GM23248 (cell line): ENCODE measurements at regions not wholly inside any gene's neighbourhood (a gene's known extent, or its start where the extent isn't known, plus 50 kb on each side); places are given as distances from the start of the nearest gene placed in this dataset. TPM values are rescaled to one million over a fixed set of nuclear protein-coding genes. Genes with fewer than 3 reads are reported as not detected.
A peak's percentile ranks its signal among the peaks of the same experiment; 100 is the strongest.

Source experiments
- DNase-seq: peaks from one replicate; pipeline ENCODE4 v3.0.0-alpha.2; 2015
- H2AFZ ChIP-seq: fragments of 200-600 bp; sonication (generic); 2 replicates; pipeline ENCODE4 v1.6.1; 2016; ENCODE audit warnings: antibody characterized with exemption
- H3F3A ChIP-seq: fragments of 200-600 bp; sonication (generic); 2 replicates; pipeline ENCODE4 v1.6.1; 2016; ENCODE audit warnings: mild to moderate bottlenecking, antibody characterized with exemption, mixed run types; ENCODE audit not compliant: insufficient read depth
- H3K27ac ChIP-seq: fragments of 200-600 bp; sonication (generic); 2 replicates; pipeline ENCODE4 v1.5.1; 2016; ENCODE audit warnings: mild to moderate bottlenecking
- H3K27me3 ChIP-seq: fragments of 200-600 bp; sonication (generic); replicated peaks from 2 replicates; pipeline ENCODE4 v1.6.1; 2016; ENCODE audit warnings: mild to moderate bottlenecking; ENCODE audit not compliant: insufficient read depth
- H3K36me3 ChIP-seq: fragments of 200-600 bp; sonication (generic); 2 replicates; pipeline ENCODE4 v1.6.1; 2016; ENCODE audit warnings: low read depth, mild to moderate bottlenecking
- H3K4me1 ChIP-seq: fragments of 200-600 bp; sonication (generic); 2 replicates; pipeline ENCODE4 v1.6.1; 2016; ENCODE audit warnings: mild to moderate bottlenecking; ENCODE audit not compliant: insufficient read depth
- H3K4me2 ChIP-seq: fragments of 200-600 bp; sonication (generic); one replicate; pipeline ENCODE4 v1.6.1; 2016; ENCODE audit warnings: mild to moderate bottlenecking; ENCODE audit not compliant: unreplicated experiment
- H3K4me3 ChIP-seq: fragments of 200-600 bp; sonication (generic); 2 replicates; pipeline ENCODE4 v1.5.1; 2016; ENCODE audit warnings: mild to moderate bottlenecking
- H3K79me2 ChIP-seq: fragments of 200-600 bp; sonication (generic); 2 replicates; pipeline ENCODE4 v1.6.1; 2016; ENCODE audit warnings: mild to moderate bottlenecking; ENCODE audit not compliant: insufficient read depth
- H3K9ac ChIP-seq: fragments of 200-600 bp; sonication (generic); 2 replicates; pipeline ENCODE4 v1.6.1; 2016; ENCODE audit warnings: mild to moderate bottlenecking
- H3K9me2 ChIP-seq: fragments of 200-600 bp; sonication (generic); 2 replicates; pipeline ENCODE4 v1.6.1; 2016; ENCODE audit warnings: mixed run types, mild to moderate bottlenecking, moderate library complexity; ENCODE audit not compliant: insufficient read depth
- H3K9me3 ChIP-seq: fragments of 200-600 bp; sonication (generic); one replicate; pipeline ENCODE4 v1.6.1; 2017; ENCODE audit warnings: low read depth
- H4K20me1 ChIP-seq: fragments of 200-600 bp; sonication (generic); 2 replicates; pipeline ENCODE4 v1.6.0; 2016; ENCODE audit not compliant: insufficient read depth
- EZH2 ChIP-seq: fragments of 200-600 bp; sonication (generic); IDR thresholded peaks from 2 replicates; pipeline ENCODE4 v1.6.1; 2018; ENCODE audit warnings: antibody characterized with exemption, mild to moderate bottlenecking; ENCODE audit not compliant: insufficient read depth, poor library complexity, severe bottlenecking
- EZH2phosphoT487 ChIP-seq: fragments of 200-600 bp; sonication (generic); IDR thresholded peaks from 2 replicates; pipeline ENCODE4 v1.6.1; 2018; ENCODE audit warnings: antibody characterized with exemption, moderate library complexity, mild to moderate bottlenecking, low read depth; ENCODE audit not compliant: insufficient read depth
- WGBS, 2 experiments: methylation state at CpG; one replicate each; pipeline ENCODE4 v1.1.6; 2015 to 2017; ENCODE audit warnings: low lambda C conversion rate in 2 of 2, low coverage in 1 of 2; ENCODE audit errors: missing lambda C conversion rate in 2 of 2; 5-methylcytosine and 5-hydroxymethylcytosine counted together
- in situ Hi-C: fragments of 300-500 bp; cut with MboI; formaldehyde crosslinking; loops from 2 replicates; pipeline ENCODE4 v1.15.0; 2020
- microRNA-seq: library from miRNA; unstranded; fragments of <30 nt; microRNA quantifications from one replicate; pipeline ENCODE4, GENCODE V29; 2016; ENCODE audit warnings: borderline number of aligned reads
- small RNA-seq: library from RNA; depleted of rRNA; stranded (forward); fragments of <200 nt; gene quantifications from one replicate; pipeline ENCODE3, GENCODE V24; 2014; ENCODE audit warnings: low read depth, low replicate concordance

- in situ Hi-C loops = no loop called here
Observed at GRCh38 chr22:46098525-46099475, 51.5 kb upstream of the PPARA start.

DNA sequence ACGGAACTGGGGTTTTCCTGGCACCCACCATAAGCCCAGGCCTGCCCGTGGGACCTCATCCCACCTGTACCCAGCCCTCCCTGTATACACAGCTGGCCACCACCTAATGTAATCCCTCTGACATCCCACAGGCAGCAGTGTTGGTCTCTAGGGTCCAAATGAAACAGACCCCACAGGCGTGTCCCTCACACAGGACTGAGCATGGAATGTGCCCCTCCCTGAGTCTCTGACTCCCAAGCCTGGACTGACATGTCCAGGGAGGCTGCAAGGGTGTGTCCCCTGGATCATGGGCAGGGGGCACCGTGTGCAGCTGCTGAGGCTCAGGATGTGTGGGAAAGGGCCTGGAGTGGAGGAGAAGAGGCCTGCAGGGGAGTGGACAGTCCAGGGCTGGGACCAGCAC, 50.6 kb upstream of the PPARA start:
- no peak for DNase-seq
- no peak for TF ChIP-seq EZH2
- no peak for TF ChIP-seq EZH2phosphoT487
- Histone ChIP-seq H3K36me3 (peaks cover 22% of the 10 kb centered on the region), H3F3A (peaks cover 72% of the 10 kb centered on the region), H3K27me3 (no peaks in the 10 kb centered on the region), H3K9me3 (no peaks in the 10 kb centered on the region), H3K79me2 (peaks cover 100% of the 10 kb centered on the region), H2AFZ (no peak overlapping the region), H3K4me3 (no peak overlapping the region), H3K4me1 (peaks cover 22% of the 10 kb centered on the region), H3K4me2 (no peak overlapping the region), H4K20me1 (peaks cover 4% of the 10 kb centered on the region; the same call in 1 of the 2 replicates), H3K9me2 (no peaks in the 10 kb centered on the region), H3K27ac (peak overlapping the region; percentile 82), H3K9ac (peak overlapping the region; percentile 44; the same call in 1 of the 2 replicates)
- WGBS, 2 experiments = 46 to 47% methylated on average over 3 to 4 of the region's 4 CpGs
- in situ Hi-C loops = no loop called here

More at GRCh38 chr22:46098525-46099475, 51.5 kb upstream of the PPARA start:
- no peaks in the 10 kb centered on the region for H3K9me3 ChIP-seq
- H3K27me3 ChIP-seq = no peaks in the 10 kb centered on the region
- peaks cover 22% of the 10 kb centered on the region for H3K36me3 ChIP-seq
- no peak overlapping the region for H2AFZ ChIP-seq
- DNase-seq = no peak
- H3K79me2 ChIP-seq = peaks cover 100% of the 10 kb centered on the region
- H3K9ac ChIP-seq = peak overlapping the region; percentile 44; the same call in 1 of the 2 replicates
- peaks cover 4% of the 10 kb centered on the region; the same call in 1 of the 2 replicates for H4K20me1 ChIP-seq
- H3K9me2 ChIP-seq = no peaks in the 10 kb centered on the region
- peaks cover 29% of the 10 kb centered on the region for H3K4me1 ChIP-seq
- WGBS, 2 experiments = 55 to 63% methylated on average over 27 to 28 of the region's 31 CpGs
- H3K4me3 ChIP-seq = no peak overlapping the region
- no peak overlapping the region for H3K4me2 ChIP-seq
- TF ChIP-seq EZH2phosphoT487 (no peak), EZH2 (no peak)
- H3F3A ChIP-seq = peaks cover 77% of the 10 kb centered on the region
- H3K27ac ChIP-seq = peak overlapping the region; percentile 82

GRCh38 chr22:46100401-46101105, 49.8 kb upstream of the PPARA start:
- Histone ChIP-seq H3K4me3 (no peak overlapping the region), H3K4me2 (no peak overlapping the region), H3K27ac (peak overlapping the region; percentile 82), H3K9me2 (no peaks in the 10 kb centered on the region), H3K27me3 (no peaks in the 10 kb centered on the region), H3K9ac (peak overlapping the region; percentile 44), H3K9me3 (no peaks in the 10 kb centered on the region), H3K4me1 (peaks cover 30% of the 10 kb centered on the region), H2AFZ (no peak overlapping the region), H3F3A (peaks cover 72% of the 10 kb centered on the region), H3K79me2 (peaks cover 100% of the 10 kb centered on the region), H4K20me1 (peaks cover 4% of the 10 kb centered on the region; the same call in 1 of the 2 replicates), H3K36me3 (peaks cover 28% of the 10 kb centered on the region)
- peak; percentile 48 for DNase-seq
- in situ Hi-C loops = no loop called here
- 50 to 53% methylated on average over 19 to 21 of the region's 21 CpGs for WGBS, 2 experiments
- no peak for TF ChIP-seq EZH2phosphoT487
- no peak for TF ChIP-seq EZH2

Small RNAs in the stretch of these regions (microRNA-seq; reads per million reads assigned to microRNA genes)
- 21.5 reads per million, percentile 29 among the genes with 10 or more reads in this experiment for gene MIR3619

Small RNAs in the stretch of these regions (small RNA-seq; reads per million reads assigned to genes)
- gene MIR3619 = not detected
